GM12865 (cell line): ENCODE measurements at regions not wholly inside any gene's neighbourhood (a gene's known extent, or its start where the extent isn't known, plus 50 kb on each side); places are given as distances from the start of the nearest gene placed in this dataset.

ENCODE experiments used
- DNase-seq: peaks from one replicate; pipeline ENCODE4 v3.0.0; 2010; ENCODE audit warnings: low read depth
- H3K4me3 ChIP-seq: 2 replicates; pipeline ENCODE4 v1.5.1; 2011; ENCODE audit warnings: mild to moderate bottlenecking, low read depth, low read length, control low read depth
- CTCF ChIP-seq: IDR thresholded peaks from 2 replicates; pipeline ENCODE4 v1.5.1; 2011; ENCODE audit warnings: low read length, control low read depth, low read depth, inconsistent platforms; ENCODE audit not compliant: insufficient read depth; ENCODE audit errors: missing control alignments

GRCh38 chr14:88929656-88930436 is 105.4 kb downstream of the TTC8 start:
- TF ChIP-seq CTCF = peak; percentile 26
- H3K4me3 ChIP-seq = no peak overlapping the region
- peak; percentile 11 for DNase-seq

GRCh38 chr14:88931321-88932110 is 107.1 kb downstream of the TTC8 start:
- TF ChIP-seq CTCF = no peak
- DNase-seq = no peak
- no peak overlapping the region for H3K4me3 ChIP-seq

DNA sequence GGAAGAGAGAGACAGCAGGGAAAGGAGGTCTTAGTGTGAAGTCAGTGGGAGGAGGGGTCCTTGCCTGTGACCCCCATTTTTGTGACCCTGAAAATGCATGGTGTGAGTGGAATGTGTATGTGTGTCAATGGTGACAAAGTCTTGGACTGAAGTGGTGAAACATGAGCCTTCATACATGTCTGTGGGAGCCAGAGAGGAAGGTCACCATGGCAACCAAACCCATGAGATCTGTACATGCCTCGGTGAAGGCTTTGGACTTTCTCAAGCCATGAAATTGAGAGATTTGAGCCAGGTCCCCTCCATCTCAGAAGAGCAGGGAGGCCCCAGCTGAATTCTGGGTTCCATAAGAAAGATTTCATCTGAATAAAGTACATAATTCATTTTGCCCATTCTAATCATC is 108.7 kb downstream of the TTC8 start:
- DNase-seq = no peak
- no peak overlapping the region for H3K4me3 ChIP-seq
- no peak for TF ChIP-seq CTCF

GRCh38 chr14:88934351-88934806 is 109.9 kb downstream of the TTC8 start:
- no peak overlapping the region for H3K4me3 ChIP-seq
- TF ChIP-seq CTCF = no peak
- no peak for DNase-seq

DNA sequence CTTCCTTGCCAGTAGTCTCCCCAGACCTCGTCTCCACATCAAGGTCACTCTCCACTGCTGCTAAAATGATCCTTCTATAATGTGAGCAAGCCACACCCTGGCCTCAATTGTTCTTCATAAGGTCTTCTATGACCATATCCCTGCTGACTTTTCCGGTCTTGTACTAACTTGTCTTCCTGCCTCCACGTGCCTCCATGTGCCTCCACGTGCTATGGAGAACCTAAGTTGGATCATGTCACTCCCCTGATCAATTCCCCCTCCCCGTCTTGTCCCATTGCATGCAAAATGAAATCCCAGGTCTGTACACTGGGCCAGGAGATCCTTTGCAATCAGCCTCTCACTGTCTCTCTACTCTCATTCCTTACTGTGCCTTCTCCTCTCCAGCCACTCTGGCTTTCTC is 110.6 kb downstream of the TTC8 start:
- DNase-seq = no peak
- no peak for TF ChIP-seq CTCF
- no peak overlapping the region for H3K4me3 ChIP-seq

DNA sequence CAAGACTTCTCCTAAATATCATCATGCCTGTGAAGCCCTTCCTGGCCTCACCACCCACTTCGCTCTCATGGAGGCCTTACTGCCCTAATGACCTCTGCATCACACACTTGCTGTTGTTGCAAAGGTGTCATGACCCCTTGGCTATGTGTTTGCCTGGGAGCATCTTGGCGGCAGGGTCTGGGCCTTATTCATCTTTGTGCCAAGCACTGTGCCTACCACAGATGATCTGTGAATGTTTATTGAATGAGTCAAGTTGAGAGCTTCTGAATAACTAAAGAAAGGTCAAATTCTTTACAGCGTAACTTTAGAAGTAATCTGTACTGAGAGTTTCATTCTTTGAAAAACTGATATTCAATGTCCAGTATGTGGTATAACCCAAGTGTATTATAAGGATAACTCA is 113.3 kb downstream of the TTC8 start:
- TF ChIP-seq CTCF = no peak
- no peak for DNase-seq
- no peak overlapping the region for H3K4me3 ChIP-seq
